ENCODE measurements at regions not wholly inside any gene's neighbourhood (a gene's known extent, or its start where the extent isn't known, plus 50 kb on each side); places are given as distances from the start of the nearest gene placed in this dataset.

GRCh38 chr1:106957795-106958194 is 98.7 kb upstream of the PRMT6 start:
- intact Hi-C loops (cut with micrococcal nuclease), result no loop called here
- H3K4me1 Mint-ChIP-seq, result no peaks in the 10 kb centered on the region
- ChIA-PET POLR2A (no interaction called here), CTCF (no interaction called here)
- peaks cover 6% of the 10 kb centered on the region for H3K27me3 Mint-ChIP-seq
- H3K36me3 Mint-ChIP-seq (ENCODE audit: low read depth), result no peaks in the 10 kb centered on the region
- H3K9me3 Mint-ChIP-seq, result no peaks in the 10 kb centered on the region
- TF ChIP-seq, protein P1, sequence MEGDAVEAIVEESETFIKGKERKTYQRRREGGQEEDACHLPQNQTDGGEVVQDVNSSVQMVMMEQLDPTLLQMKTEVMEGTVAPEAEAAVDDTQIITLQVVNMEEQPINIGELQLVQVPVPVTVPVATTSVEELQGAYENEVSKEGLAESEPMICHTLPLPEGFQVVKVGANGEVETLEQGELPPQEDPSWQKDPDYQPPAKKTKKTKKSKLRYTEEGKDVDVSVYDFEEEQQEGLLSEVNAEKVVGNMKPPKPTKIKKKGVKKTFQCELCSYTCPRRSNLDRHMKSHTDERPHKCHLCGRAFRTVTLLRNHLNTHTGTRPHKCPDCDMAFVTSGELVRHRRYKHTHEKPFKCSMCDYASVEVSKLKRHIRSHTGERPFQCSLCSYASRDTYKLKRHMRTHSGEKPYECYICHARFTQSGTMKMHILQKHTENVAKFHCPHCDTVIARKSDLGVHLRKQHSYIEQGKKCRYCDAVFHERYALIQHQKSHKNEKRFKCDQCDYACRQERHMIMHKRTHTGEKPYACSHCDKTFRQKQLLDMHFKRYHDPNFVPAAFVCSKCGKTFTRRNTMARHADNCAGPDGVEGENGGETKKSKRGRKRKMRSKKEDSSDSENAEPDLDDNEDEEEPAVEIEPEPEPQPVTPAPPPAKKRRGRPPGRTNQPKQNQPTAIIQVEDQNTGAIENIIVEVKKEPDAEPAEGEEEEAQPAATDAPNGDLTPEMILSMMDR (IDR thresholded peaks at IDR 0.05), result no peak
- no peak for DNase-seq
- no peak overlapping the region for H3K4me3 Mint-ChIP-seq
- no peak overlapping the region for H3K27ac Mint-ChIP-seq
- ATAC-seq (ENCODE audit: low read depth), result no peak

GRCh38 chr1:106960412-106960811 is 96.1 kb upstream of the PRMT6 start:
- H3K27ac Mint-ChIP-seq, result no peak overlapping the region
- H3K4me1 Mint-ChIP-seq, result no peaks in the 10 kb centered on the region
- H3K4me3 Mint-ChIP-seq, result no peak overlapping the region
- TF ChIP-seq, protein P1 (IDR thresholded peaks at IDR 0.05), result no peak
- DNase-seq (no peak), ATAC-seq (ENCODE audit: low read depth) (no peak)
- ChIA-PET POLR2A (no interaction called here), CTCF (no interaction called here)
- no peaks in the 10 kb centered on the region for H3K36me3 Mint-ChIP-seq (ENCODE audit: low read depth)
- intact Hi-C loops (cut with micrococcal nuclease), result no loop called here
- H3K27me3 Mint-ChIP-seq, result peaks cover 2% of the 10 kb centered on the region
- H3K9me3 Mint-ChIP-seq, result no peaks in the 10 kb centered on the region

DNA sequence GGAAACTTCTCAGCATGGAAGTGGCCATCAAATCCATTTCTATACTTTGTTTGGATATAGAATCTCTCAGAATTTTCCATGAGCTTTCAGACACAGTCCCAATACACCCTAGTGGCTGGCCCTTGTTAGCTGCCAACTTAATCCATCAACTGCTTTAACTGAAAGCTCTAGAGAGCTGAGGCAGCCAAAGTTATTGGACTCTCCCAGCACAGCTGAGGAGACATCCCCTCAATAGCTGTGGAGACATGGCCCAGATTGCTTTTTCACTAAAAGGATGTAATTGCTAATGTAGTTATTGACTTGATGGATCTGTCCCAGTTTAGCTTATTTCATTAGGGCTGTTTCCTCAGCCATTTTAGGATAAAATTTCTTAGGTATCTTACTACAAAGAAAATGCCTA is 94.8 kb upstream of the PRMT6 start:
- ChIA-PET POLR2A (no interaction called here), CTCF (no interaction called here)
- DNase-seq (no peak), ATAC-seq (ENCODE audit: low read depth) (no peak)
- intact Hi-C loops (cut with micrococcal nuclease), result no loop called here
- H3K4me1 Mint-ChIP-seq, result no peaks in the 10 kb centered on the region
- peaks cover 2% of the 10 kb centered on the region for H3K27me3 Mint-ChIP-seq
- no peak overlapping the region for H3K27ac Mint-ChIP-seq
- no peaks in the 10 kb centered on the region for H3K9me3 Mint-ChIP-seq
- H3K36me3 Mint-ChIP-seq (ENCODE audit: low read depth), result no peaks in the 10 kb centered on the region
- no peak overlapping the region for H3K4me3 Mint-ChIP-seq
- TF ChIP-seq, protein P1 (IDR thresholded peaks at IDR 0.05), result no peak

DNA sequence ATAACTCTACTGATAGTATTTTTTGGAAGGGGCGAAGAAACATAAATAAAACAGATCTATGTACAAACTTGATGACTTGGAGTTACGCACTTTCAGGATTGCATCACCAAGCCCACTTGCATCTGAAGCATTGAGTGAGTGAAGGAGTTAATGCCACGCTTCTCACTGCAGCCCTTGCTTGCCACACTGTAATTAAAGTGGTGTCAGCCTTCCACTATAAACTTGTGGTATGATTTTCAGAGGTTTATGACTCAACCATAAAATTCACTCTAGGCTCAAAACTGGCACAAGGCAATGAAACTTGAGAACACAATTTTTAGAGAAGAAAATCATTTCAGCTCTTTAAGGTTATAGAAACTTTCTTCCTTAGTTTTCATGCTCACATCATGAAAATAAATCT is 93.9 kb upstream of the PRMT6 start:
- ChIA-PET POLR2A (no interaction called here), CTCF (no interaction called here)
- H3K27me3 Mint-ChIP-seq, result peaks cover 2% of the 10 kb centered on the region
- no peak for DNase-seq
- H3K4me3 Mint-ChIP-seq, result no peak overlapping the region
- H3K4me1 Mint-ChIP-seq, result no peaks in the 10 kb centered on the region
- TF ChIP-seq, protein P1 (IDR thresholded peaks at IDR 0.05), result no peak
- ATAC-seq (ENCODE audit: low read depth), result no peak
- intact Hi-C loops (cut with micrococcal nuclease), result no loop called here
- no peaks in the 10 kb centered on the region for H3K36me3 Mint-ChIP-seq (ENCODE audit: low read depth)
- no peak overlapping the region for H3K27ac Mint-ChIP-seq
- no peaks in the 10 kb centered on the region for H3K9me3 Mint-ChIP-seq

DNA sequence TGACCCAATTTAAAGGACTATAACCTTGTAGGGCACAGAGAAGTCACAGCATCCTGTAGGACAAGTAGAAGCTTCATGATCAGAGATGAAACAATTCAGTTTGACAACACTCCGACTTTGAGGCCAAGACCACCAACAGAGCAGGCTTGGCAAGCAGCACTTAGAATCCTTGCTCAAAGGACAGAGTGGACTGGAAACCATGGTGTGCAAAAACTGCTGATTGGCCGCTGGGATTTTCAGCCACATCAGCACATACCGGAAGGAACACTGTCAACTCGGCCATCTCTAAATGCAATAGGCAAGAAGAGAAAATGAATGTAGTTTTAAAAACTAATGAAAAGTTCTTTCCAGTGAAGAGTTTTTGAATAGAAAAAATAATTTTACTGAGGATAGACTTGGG is 92.0 kb upstream of the PRMT6 start:
- Mint-ChIP-seq H3K9me3 (no peaks in the 10 kb centered on the region), H3K4me3 (no peak overlapping the region), H3K4me1 (no peaks in the 10 kb centered on the region), H3K36me3 (ENCODE audit: low read depth) (no peaks in the 10 kb centered on the region), H3K27me3 (peaks cover 2% of the 10 kb centered on the region), H3K27ac (no peak overlapping the region)
- intact Hi-C loops (cut with micrococcal nuclease), result no loop called here
- CTCF ChIA-PET, result no interaction called here
- TF ChIP-seq, protein P1 (IDR thresholded peaks at IDR 0.05), result no peak
- POLR2A ChIA-PET, result no interaction called here
- ATAC-seq (ENCODE audit: low read depth), result no peak
- DNase-seq, result no peak

All from activated B cell treated with CpG ODN at 0.5 μM for 24 hours (primary cell).